Left hindlimb (tissue), 1 donor: ENCODE measurements at regions not wholly inside any gene's neighbourhood (a gene's known extent, or its start where the extent isn't known, plus 50 kb on each side); places are given as distances from the start of the nearest gene placed in this dataset.

Experiments
- DNase-seq: peaks from one replicate; pipeline ENCODE4 v3.0.0-alpha.2; 2018

GRCh38 chr20:48261398-48261910, 476.2 kb upstream of the SULF2 start:
- no peak for DNase-seq

DNA sequence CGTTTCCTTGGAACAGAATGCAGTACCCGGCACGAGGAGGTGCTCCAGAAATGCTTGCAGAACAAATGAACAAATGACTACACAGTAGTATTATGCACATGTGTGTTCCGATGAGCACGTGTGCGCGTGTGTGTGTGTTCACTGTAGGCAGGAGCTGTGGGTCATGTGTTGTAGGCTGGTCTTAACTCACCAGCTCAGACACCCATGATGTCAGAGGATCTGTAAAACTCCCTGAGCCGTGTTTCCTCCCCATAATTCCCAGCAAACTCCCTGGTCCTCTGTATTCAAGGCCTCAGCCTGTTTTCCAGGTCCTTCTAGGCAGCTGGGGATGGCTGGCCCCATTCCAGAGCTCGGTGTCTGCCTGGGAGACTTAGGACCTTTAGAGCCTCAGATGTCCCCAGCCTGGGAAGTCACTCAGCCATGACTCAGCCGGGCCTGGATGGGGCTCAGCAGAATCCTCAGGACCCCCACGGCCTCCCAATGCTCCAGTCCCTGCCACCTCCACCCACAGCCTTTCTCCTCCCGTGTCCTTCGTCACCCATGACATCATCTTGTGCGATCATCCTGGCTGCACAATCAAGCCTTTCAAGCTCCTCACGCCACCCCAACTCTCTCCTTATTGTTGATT, 475.0 kb upstream of the SULF2 start:
- DNase-seq: peak; percentile 50

DNA sequence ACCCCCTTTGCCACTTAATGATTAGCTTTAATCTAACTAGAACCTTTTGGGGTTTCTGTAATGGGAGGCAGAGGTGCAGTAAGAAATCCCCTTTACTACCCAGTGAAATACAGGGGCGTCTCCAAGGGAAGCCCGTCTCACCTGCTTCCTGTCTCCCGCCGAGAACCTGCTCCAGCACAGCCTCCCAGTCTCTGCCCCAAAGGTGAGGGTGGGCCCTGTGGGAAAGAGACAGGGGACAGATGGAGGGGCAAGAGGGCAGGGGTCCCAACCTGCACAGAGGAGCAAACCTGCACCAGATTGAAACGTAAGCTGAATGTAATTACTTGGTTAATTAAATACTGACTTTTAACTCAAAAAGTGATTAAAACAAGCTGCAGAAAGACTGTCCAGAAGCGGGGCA, 474.2 kb upstream of the SULF2 start:
- no peak for DNase-seq

DNA sequence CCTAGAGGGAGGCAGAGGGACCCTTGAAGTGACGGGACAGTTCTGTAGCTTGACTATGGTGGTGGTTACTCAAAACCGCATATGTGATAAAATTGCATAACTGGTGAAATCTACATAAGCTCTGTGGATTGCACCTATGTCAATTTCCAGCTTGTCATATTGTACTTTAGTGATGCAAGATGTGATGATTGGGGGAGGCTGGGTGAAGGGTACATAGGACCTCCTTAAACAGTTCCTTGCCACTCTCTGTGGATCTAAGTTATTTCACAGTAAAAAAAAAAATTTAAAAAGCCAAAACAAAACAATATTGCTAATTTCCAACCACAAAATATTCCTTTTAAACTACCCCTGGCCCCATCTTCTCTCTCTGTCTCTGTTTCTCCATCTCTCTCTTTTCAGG, 472.6 kb upstream of the SULF2 start:
- DNase-seq: no peak

- no peak for DNase-seq
Observed at GRCh38 chr20:48247961-48248360, 462.7 kb upstream of the SULF2 start.

GRCh38 chr20:48246061-48246790, 460.9 kb upstream of the SULF2 start:
- no peak for DNase-seq

GRCh38 chr20:48242623-48243022, 457.3 kb upstream of the SULF2 start:
- DNase-seq: no peak

DNA sequence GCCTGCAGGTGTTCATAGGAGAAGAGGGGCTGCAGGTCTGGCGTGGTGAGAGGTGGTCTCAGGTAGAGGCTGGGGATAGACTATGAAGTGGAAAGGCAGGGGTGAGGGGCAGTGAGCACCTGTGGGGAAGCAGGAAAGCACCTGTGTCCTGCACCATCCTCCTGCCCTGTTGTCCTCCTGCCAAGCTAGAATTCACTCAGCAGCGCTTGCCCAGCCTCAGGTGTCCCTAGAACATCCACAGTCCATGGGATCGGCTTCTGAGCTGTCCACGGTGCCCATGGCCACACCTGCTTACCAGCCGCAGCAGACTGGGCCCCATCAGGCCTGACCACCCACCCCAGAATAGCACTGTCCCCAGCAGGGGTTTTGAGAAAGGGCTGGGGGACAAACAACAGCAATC, 456.2 kb upstream of the SULF2 start:
- DNase-seq: no peak

DNA sequence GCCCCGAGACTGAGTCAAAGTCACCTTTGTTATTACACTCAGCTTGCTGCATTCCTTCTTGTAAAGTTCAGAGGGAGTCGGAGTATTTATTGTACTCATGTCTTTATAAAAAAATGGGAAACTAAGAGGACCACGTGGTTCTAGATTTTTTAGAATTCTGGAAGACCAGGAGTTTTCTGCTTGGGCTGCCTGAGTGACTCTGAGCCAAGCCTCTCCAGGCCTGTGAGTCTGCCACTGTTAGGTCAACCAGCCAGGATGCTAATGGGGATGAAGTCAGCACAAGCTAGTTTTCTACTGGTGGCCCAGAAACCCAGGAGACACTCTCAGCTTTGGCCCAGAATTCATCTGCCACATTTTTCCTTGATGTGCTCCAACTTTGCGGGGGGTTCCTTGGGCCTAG, 453.5 kb upstream of the SULF2 start:
- DNase-seq: no peak

GRCh38 chr20:48238326-48238725, 453.0 kb upstream of the SULF2 start:
- no peak for DNase-seq

DNA sequence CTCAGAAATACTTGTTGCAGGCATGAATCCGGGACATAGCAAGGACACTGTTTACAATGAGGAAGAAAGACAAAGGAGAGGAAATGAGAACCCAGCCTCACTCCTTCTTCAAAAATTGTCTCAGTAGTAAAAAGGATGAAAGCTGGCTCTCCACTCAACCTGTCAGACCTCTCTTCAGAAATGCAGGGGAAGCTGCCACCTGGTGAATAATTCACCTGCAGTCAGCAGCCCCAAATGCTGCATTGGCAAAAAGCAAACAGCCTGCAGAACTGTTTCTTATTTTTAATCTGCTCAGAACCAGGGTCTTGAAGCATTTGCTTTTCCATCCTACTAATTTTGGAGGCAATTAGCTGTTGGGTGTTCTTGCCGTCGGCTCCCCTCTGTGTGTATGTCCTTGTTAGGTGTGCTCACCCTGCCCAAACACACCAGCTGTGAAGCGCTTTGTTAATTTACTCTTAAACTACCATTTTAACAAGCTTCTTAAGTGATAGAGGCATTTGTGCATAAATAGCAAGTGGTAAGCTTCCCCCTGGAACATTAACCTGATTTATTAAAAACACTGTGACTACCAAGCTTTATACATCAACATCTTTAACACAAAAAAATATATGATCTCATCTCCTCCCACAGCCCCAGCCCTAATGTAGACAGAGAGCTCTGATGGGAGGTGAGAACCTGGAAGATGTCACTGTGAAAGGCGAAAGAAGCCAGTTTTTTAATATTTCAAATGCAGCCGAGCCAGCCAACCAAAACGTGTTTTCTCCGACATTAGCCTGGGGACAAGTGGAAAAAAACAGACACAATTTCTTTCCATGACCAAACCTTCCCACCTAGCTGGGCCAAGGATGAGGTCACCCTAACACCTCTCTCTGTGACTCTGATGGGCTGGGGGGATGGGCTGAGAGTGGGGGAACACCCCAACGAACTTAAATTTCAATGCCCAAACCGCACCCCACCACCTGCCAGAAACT, 451.0 kb upstream of the SULF2 start:
- peak; percentile 65 for DNase-seq

DNA sequence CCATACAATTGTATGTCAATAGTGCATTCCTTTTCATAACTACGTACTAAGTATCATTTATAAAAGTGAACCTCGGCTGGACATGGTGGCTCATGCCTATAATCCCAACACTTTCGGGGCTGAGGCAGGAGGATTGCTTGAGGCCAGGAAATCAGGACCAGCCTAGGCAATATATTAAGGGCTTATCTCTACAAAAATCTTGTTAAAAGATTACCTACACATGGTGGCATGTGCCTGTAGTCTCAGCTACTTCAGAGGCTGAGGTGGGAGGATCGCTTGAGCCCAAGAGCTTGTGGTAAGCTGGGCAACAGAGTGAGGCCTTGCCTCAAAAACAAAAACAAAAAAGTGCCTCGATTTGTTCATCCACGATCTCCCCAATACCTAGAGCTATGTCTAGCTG, 449.7 kb upstream of the SULF2 start:
- DNase-seq: no peak

- no peak for DNase-seq
Observed at GRCh38 chr20:48231253-48231930, 446.1 kb upstream of the SULF2 start.

- no peak for DNase-seq
Observed at GRCh38 chr20:48230216-48230615, 444.9 kb upstream of the SULF2 start.

DNA sequence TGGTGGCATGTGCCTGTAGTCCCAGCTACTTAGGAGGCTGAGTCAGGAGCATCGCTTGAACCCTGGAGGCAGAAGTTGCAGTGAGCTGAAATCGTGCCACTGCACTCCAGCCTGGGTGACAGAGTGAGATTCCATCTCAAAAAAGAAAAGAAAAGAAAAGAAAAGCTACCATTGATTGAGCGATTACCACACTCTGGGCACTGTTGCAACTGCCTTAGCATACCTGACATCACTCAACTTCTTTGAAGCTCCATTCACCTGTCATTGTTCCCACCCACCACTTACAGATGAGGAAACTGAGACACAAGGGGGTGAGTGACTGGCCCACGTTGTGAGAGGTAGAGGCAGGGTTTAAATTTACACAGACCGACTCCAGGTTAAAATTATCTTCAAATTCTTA, 442.1 kb upstream of the SULF2 start:
- DNase-seq: no peak

DNA sequence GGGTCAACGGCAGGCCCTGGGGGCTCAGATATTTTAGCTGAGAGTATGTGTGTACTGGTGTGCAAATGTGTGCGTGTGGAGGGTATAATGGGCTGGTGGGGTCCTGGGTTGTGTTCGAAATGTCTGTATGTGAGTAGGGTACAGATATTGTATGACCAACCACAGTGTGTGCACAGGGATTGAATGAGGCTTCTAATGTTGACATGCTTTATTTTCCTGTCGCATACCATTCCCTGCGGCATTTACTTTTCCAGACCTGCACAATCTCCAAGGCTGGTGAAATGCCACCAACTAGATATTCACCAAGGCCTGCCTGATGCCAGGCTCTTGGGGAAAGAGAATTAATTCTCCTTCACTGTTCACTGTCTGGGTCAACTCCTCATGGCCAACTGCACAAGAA, 441.4 kb upstream of the SULF2 start:
- no peak for DNase-seq

DNA sequence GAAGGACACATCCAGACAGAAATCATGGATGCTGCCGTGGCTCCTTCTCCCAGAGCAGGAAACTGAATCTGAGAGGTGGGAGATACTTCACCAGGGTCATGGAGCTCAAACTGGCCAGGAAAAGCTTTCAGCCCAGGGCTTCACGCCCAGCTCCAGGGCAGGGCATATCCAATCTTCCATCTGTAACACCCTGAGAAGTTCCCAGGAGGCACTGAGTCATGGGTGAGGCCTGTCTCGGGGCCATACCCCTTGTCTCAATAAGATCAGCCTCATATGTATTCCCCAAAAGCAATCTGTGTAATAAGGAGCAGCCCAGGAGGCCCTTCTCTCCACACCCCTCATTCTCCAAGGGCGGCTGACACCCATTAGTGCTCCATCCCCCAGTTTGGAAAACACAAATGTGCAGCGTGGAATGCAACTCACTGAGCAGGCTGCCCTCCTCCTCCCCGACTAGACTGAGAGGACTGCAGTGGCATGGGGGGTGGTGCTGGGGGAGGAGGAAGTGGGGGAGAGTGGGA, 439.3 kb upstream of the SULF2 start:
- no peak for DNase-seq

GRCh38 chr20:48223715-48224114, 438.4 kb upstream of the SULF2 start:
- no peak for DNase-seq

DNA sequence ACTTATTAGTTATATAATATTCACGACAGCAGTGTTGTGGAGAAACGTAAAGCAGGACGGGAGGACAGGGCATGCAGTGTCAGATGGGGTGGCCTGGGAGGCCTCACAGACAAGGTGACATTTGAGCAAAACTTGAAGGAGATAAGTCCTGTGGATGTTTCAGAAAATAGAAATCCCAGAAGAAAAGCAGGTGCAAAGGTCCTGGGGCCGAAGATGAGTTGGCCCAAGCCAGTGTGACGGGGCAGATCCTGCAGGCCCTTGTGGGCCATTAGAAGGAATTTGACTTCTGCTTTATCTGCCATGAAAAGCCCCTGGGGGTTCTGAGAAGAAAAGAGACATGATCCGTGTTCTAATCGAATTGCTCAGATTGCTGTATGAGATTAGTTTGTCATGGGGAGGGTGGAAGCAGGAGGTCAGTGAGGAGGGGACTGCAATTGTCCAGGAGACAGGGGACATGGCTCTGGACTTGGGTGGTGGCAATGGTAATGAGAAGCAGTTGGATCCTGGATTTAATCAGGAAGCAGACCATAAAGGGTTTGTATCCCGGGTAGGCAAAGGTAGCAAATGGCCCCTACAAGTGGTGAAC, 437.4 kb upstream of the SULF2 start:
- no peak for DNase-seq

GRCh38 chr20:48220033-48220633, 434.9 kb upstream of the SULF2 start:
- DNase-seq: no peak

GRCh38 chr20:48219306-48219705, 434.0 kb upstream of the SULF2 start:
- DNase-seq: no peak

- no peak for DNase-seq
Observed at GRCh38 chr20:48217190-48217589, 431.9 kb upstream of the SULF2 start.
